ENCODE measurements at regions not wholly inside any gene's neighbourhood (a gene's known extent, or its start where the extent isn't known, plus 50 kb on each side); places are given as distances from the start of the nearest gene placed in this dataset.

DNA sequence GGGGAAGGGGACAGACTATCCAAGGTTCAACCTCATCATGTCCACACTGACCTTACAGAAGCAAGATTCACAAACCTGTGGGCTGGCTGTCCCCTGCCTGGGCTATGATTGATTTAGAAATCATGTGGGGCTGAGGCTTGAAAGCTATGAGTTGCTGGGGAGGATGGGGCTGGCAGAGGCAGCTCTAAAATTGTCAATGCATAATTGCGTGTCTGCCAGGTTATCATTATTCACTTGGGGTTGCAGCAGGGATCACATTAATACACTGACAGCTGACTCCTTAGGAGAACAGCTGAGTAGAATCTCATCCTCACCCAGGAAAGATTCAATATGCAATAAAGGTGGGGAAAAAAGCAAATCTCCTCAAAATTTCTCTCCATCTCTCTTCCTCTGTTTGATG, 866.3 kb downstream of the CCSER2 start:
- Histone ChIP-seq H3K79me1 (ENCODE audit: low read depth in 1 of 2, low read length in 2 of 2) (no peaks in the 10 kb centered on the region), H4K8ac (ENCODE audit: low read depth in 2 of 2, low read length in 2 of 2) (no peak overlapping the region), H2AK5ac (ENCODE audit: low read depth, low read length) (no peak overlapping the region), H4K5ac (ENCODE audit: low read depth, low read length) (no peak overlapping the region), H3K36me3 (ENCODE audit: control insufficient read depth, insufficient read depth, low read length) (no peaks in the 10 kb centered on the region), H2BK20ac (ENCODE audit: low read depth, low read length) (no peak overlapping the region), H3K4ac (ENCODE audit: low read depth, low read length) (no peak overlapping the region), H2BK120ac (ENCODE audit: low read depth, low read length) (no peak overlapping the region), H3K4me1 (ENCODE audit: control insufficient read depth, insufficient read depth, low read length) (no peaks in the 10 kb centered on the region), H2BK15ac (ENCODE audit: low read depth, low read length) (no peak overlapping the region), H3K23ac (ENCODE audit: low read depth, low read length) (no peak overlapping the region), H3K9me3 (ENCODE audit: control insufficient read depth, insufficient read depth, low read length) (peaks cover 22% of the 10 kb centered on the region), H3K56ac (ENCODE audit: extremely low read depth, insufficient read depth, low read length) (no peak overlapping the region), H3K27me3 (ENCODE audit: control insufficient read depth, insufficient read depth, low read length) (no peaks in the 10 kb centered on the region), H3K9ac (ENCODE audit: low read depth, low read length) (no peak overlapping the region), H3K4me3 (ENCODE audit: insufficient read depth, low read depth, low read length) (no peak overlapping the region), H3K4me2 (ENCODE audit: low read depth, low read length) (no peak overlapping the region), H2BK5ac (ENCODE audit: low read depth, low read length, poor library complexity, severe bottlenecking) (no peak overlapping the region), H4K20me1 (ENCODE audit: insufficient read depth, low read length) (no peaks in the 10 kb centered on the region), H3K9me1 (ENCODE audit: insufficient read depth, low read length) (no peaks in the 10 kb centered on the region), H2AK9ac (replicated peaks; ENCODE audit: low read depth, low read length, poor library complexity) (no peak overlapping the region), H3K18ac (ENCODE audit: low read depth, low read length) (no peak overlapping the region), H4K91ac (ENCODE audit: insufficient read depth, low read depth, low read length) (no peak overlapping the region), H2AFZ (replicated peaks; ENCODE audit: low read length, poor library complexity) (no peak overlapping the region), H3K27ac (ENCODE audit: insufficient read depth, low read length) (no peak overlapping the region), H3K14ac (replicated peaks; ENCODE audit: low read depth, low read length) (no peak overlapping the region)
- intact Hi-C loops (cut with micrococcal nuclease), result no loop called here
- ChIA-PET CTCF (no interaction called here), POLR2A (ENCODE audit: unreplicated experiment) (no interaction called here)
- TF ChIP-seq ELK1 (IDR thresholded peaks at IDR 0.05; ENCODE audit: borderline replicate concordance, low read depth, low read length), result no peak
- no peak for TF ChIP-seq CTCF (conservative IDR thresholded peaks at IDR 0.05; ENCODE audit: low read depth, low read length)
- no peak for TF ChIP-seq BHLHE40 (IDR thresholded peaks at IDR 0.05; ENCODE audit: low read depth, low read length)
- TF ChIP-seq SMC3 (IDR thresholded peaks at IDR 0.05; ENCODE audit: low read depth, low read length), result no peak
- TF ChIP-seq CHD1 (IDR thresholded peaks at IDR 0.05; ENCODE audit: low read depth, low read length), result no peak
- TF ChIP-seq MAZ (IDR thresholded peaks at IDR 0.05; ENCODE audit: borderline replicate concordance, low read depth, low read length), result no peak
- no peak for TF ChIP-seq RCOR1 (IDR thresholded peaks at IDR 0.05; ENCODE audit: insufficient replicate concordance, low read length)
- no peak for TF ChIP-seq RFX5 (IDR thresholded peaks at IDR 0.05; ENCODE audit: low read depth, low read length)
- dilution Hi-C loops (cut with HindIII; ENCODE audit: low sequenced_read_pairs, unreplicated experiment), result no loop called here
- DNase-seq (no peak), ATAC-seq (ENCODE audit: low read depth) (no peak)
- no TSS peak for BruUV-seq (replicated peaks)
- in situ Hi-C loops (cut with MboI; ENCODE audit: low sequenced_read_pairs), result no loop called here
- whole genome bisulfite sequencing, 2 experiments (ENCODE audit: extremely low coverage in 2 of 2, insufficient read length in 1 of 2), result no CpG with 5 or more reads among the region's 1 CpG
